HepG2 (cell line): ENCODE measurements at regions not wholly inside any gene's neighbourhood (a gene's known extent, or its start where the extent isn't known, plus 50 kb on each side); places are given as distances from the start of the nearest gene placed in this dataset.
A peak's percentile ranks its signal among the peaks of the same experiment; 100 is the strongest.

Experiments
- ATAC-seq: fragments of 200-7000 bp; cut with Tn5 transposase; 3 replicates; pipeline ENCODE4 v1.9.1; 2020; ENCODE audit warnings: mild to moderate bottlenecking, moderate library complexity
- BruUV-seq: library from RNA; stranded (reverse); fragments of 400-500 nt; replicated peaks from 2 replicates; lab custom pipeline; 2021; lab: Mats Ljungman, UMichigan
- CTCF ChIA-PET: fragments of 300-600 bp; formaldehyde crosslinking; extraction: SDS; loops from one replicate; lab custom pipeline; 2021; ENCODE audit warnings: low total read pairs, inconsistent platforms, low intra/inter-chr PET ratio; lab: Yijun Ruan, JAX
- POLR2A ChIA-PET: fragments of 350-600 bp; sonication (Branson Sonifier 250); formaldehyde crosslinking; loops from one replicate; lab custom pipeline; 2020; ENCODE audit warnings: antibody characterized with exemption, inconsistent platforms; lab: Yijun Ruan, JAX
- DNase-seq: peaks from one replicate; pipeline ENCODE4 v3.0.0-alpha.2; 2015; ENCODE audit warnings: low spot score
- FAIRE-seq: peaks from 3 replicates; lab custom pipeline; 2011; peaks lifted over from hg19 to GRCh38; lab: Jason Lieb, UNC
- H2AFZ ChIP-seq: one replicate; pipeline ENCODE4 v1.6.1; 2011; ENCODE audit warnings: low read length, inconsistent platforms
- H3K27ac ChIP-seq: fragments of 300-600 bp; 3 replicates; pipeline ENCODE4 v1.8.0; 2011; ENCODE audit warnings: mixed run types, mild to moderate bottlenecking, mixed read lengths, low read length, inconsistent platforms; ENCODE audit not compliant: insufficient read depth; ENCODE audit errors: extremely low read length
- H3K27me3 ChIP-seq, 2 experiments: fragments of 200-600 bp in 1 of 2; 2 replicates in 1 of 2; 3 replicates in 1 of 2; pipeline versions ENCODE4 v1.6.0 to v1.8.0; 2011; ENCODE audit warnings: low read length in 2 of 2, mild to moderate bottlenecking in 2 of 2, moderate library complexity in 2 of 2, inconsistent platforms in 1 of 2; ENCODE audit not compliant: insufficient read depth in 2 of 2, control insufficient read depth in 1 of 2
- H3K36me3 ChIP-seq, 2 experiments: fragments of 200-600 bp in 1 of 2; replicated peaks in 1 of 2; 2 replicates in 1 of 2; 3 replicates in 1 of 2; pipeline versions ENCODE4 v1.5.1 to v1.8.0; 2011; ENCODE audit warnings: low read length in 2 of 2, inconsistent platforms in 1 of 2; ENCODE audit not compliant: insufficient read depth in 2 of 2, control insufficient read depth in 1 of 2
- H3K4me1 ChIP-seq: 2 replicates; pipeline ENCODE4 v1.5.1; 2012; ENCODE audit warnings: low read length, inconsistent platforms; ENCODE audit not compliant: insufficient read depth
- H3K4me2 ChIP-seq: 2 replicates; pipeline ENCODE4 v1.6.0; 2011; ENCODE audit warnings: low read depth, low read length, inconsistent platforms
- H3K4me3 ChIP-seq, 3 experiments: fragments of 200-600 bp in 1 of 3; sonication (generic), shearing (Covaris generic) in 1 of 3; replicated peaks in 1 of 3; 2 replicates each; pipeline ENCODE4 v1.5.1; 2011 to 2016; ENCODE audit warnings: low read length in 3 of 3, inconsistent platforms in 2 of 3, low read depth in 2 of 3, mild to moderate bottlenecking in 2 of 3, control low read depth in 1 of 3, mixed read lengths in 1 of 3; ENCODE audit not compliant: insufficient read depth in 1 of 3
- H3K79me2 ChIP-seq: one replicate; pipeline ENCODE4 v1.6.1; 2011; ENCODE audit warnings: low read length, inconsistent platforms; ENCODE audit not compliant: insufficient read depth
- H3K9ac ChIP-seq: 2 replicates; pipeline ENCODE4 v1.6.0; 2011; ENCODE audit warnings: mild to moderate bottlenecking, low read depth, low read length, inconsistent platforms; ENCODE audit not compliant: insufficient read depth
- H3K9me3 ChIP-seq: 2 replicates; pipeline ENCODE4 v1.5.1; 2012; ENCODE audit warnings: mild to moderate bottlenecking, low read length
- H4K20me1 ChIP-seq: 2 replicates; pipeline ENCODE4 v1.6.0; 2011; ENCODE audit warnings: inconsistent platforms, mild to moderate bottlenecking, low read length, moderate library complexity; ENCODE audit not compliant: insufficient read depth
- ARHGAP35 ChIP-seq: sonication (generic); formaldehyde crosslinking; IDR thresholded peaks from 2 replicates; pipeline ENCODE4 v1.9.0; 2022; ENCODE audit warnings: mild to moderate bottlenecking, inconsistent platforms, moderate library complexity, missing genetic modification reagents, borderline replicate concordance
- ARID3A ChIP-seq: IDR thresholded peaks from 2 replicates; pipeline ENCODE4 v1.6.1; 2012; ENCODE audit warnings: low read depth, low read length, improper control_type of control experiment
- ATF3 ChIP-seq: sonication (generic); formaldehyde crosslinking; IDR thresholded peaks from 2 replicates; pipeline ENCODE4 v1.4.0; 2020; ENCODE audit warnings: missing genetic modification reagents
- CAMTA2 ChIP-seq: sonication (generic); formaldehyde crosslinking; IDR thresholded peaks from 2 replicates; pipeline ENCODE4 v1.4.0; 2020; ENCODE audit warnings: mild to moderate bottlenecking, missing genetic modification reagents, borderline replicate concordance
- CTCF ChIP-seq: sonication (generic); formaldehyde crosslinking; IDR thresholded peaks from 2 replicates; pipeline ENCODE4 v1.5.0; 2020; ENCODE audit warnings: mild to moderate bottlenecking, missing genetic modification reagents, moderate library complexity
- KAT2B ChIP-seq: fragments of 150-350 bp; IDR thresholded peaks from 2 replicates; pipeline ENCODE4 v1.6.1; 2014; ENCODE audit warnings: low read depth, low read length, borderline replicate concordance
- KDM1A ChIP-seq: IDR thresholded peaks from 2 replicates; pipeline ENCODE4 v1.6.1; 2016; ENCODE audit warnings: missing compliant biosample characterization
- ONECUT2 ChIP-seq: sonication (generic); formaldehyde crosslinking; IDR thresholded peaks from 2 replicates; pipeline ENCODE4 v1.4.0; 2020; ENCODE audit warnings: missing genetic modification reagents
- PCBP1 ChIP-seq: fragments of 200-400 bp; formaldehyde crosslinking; IDR thresholded peaks from 2 replicates; pipeline ENCODE4 v1.6.1; 2017; ENCODE audit warnings: mild to moderate bottlenecking, low read depth, low read length, borderline replicate concordance
- PRDM10 ChIP-seq: sonication (generic); formaldehyde crosslinking; IDR thresholded peaks from 2 replicates; pipeline ENCODE4 v1.4.0; 2020; ENCODE audit warnings: low read depth, missing genetic modification reagents
- STAG1 ChIP-seq: sonication (generic); formaldehyde crosslinking; IDR thresholded peaks from 2 replicates; pipeline ENCODE4 v1.4.0; 2020; ENCODE audit warnings: missing genetic modification reagents
- ZFP90 ChIP-seq: sonication (generic); formaldehyde crosslinking; IDR thresholded peaks from 2 replicates; pipeline ENCODE4 v1.8.0; 2022; ENCODE audit warnings: missing genetic modification reagents, mild to moderate bottlenecking, inconsistent platforms, borderline replicate concordance
- ZKSCAN8 ChIP-seq: IDR thresholded peaks from 2 replicates; pipeline ENCODE4 v1.6.1; 2016; ENCODE audit warnings: borderline replicate concordance, missing genetic modification reagents, missing compliant biosample characterization
- ZNF17 ChIP-seq: sonication (generic); formaldehyde crosslinking; IDR thresholded peaks from 2 replicates; pipeline ENCODE4 v1.5.0; 2020; ENCODE audit warnings: mild to moderate bottlenecking, missing genetic modification reagents
- ZNF331 ChIP-seq: sonication (generic); formaldehyde crosslinking; IDR thresholded peaks from 2 replicates; pipeline ENCODE4 v1.4.0; 2020; ENCODE audit warnings: missing genetic modification reagents
- ZNF549 ChIP-seq: sonication (generic); formaldehyde crosslinking; IDR thresholded peaks from 2 replicates; pipeline ENCODE4 v1.5.0; 2020; ENCODE audit warnings: missing genetic modification reagents
- WGBS: methylation state at CpG from one replicate; pipeline ENCODE4 v1.1.6; 2017; ENCODE audit warnings: low lambda C conversion rate; 5-methylcytosine and 5-hydroxymethylcytosine counted together
- in situ Hi-C: cut with HindIII; loops from 2 replicates; pipeline ENCODE4 v1.10.0; 2017; ENCODE audit warnings: low pct_unique_long_range_greater_than_20kb; ENCODE audit not compliant: extremely low pct_ligation_motif_present
- intact Hi-C: fragments of 100-400 bp; cut with micrococcal nuclease; formaldehyde crosslinking; loops from one replicate; pipeline ENCODE4 v1.10.0; 2022; ENCODE audit not compliant: unreplicated experiment

GRCh38 chr2:40554665-40555294, 102.9 kb upstream of the SLC8A1 start:
- no TSS peak for BruUV-seq
- ChIA-PET CTCF (interaction anchor here (0.8 to 2.5 kb wide), 3 partner anchors 342 to 644 kb away, joined by 3 to 23 read pairs (median 3); no protein-coding TSS in a partner anchor), POLR2A (no interaction called here)
- ATAC-seq (peak; percentile 93), FAIRE-seq (peak; percentile 92), DNase-seq (peak; percentile 56)
- in situ Hi-C loops, result loop anchor here (5.0 kb wide), 1 partner anchor 647 kb away; no protein-coding TSS in a partner anchor
- no peak overlapping the region for H3K27ac ChIP-seq
- H3K27me3 ChIP-seq, result no peaks in the 10 kb centered on the region
- no peak overlapping the region for H3K4me2 ChIP-seq
- H3K4me3 ChIP-seq, result no peak overlapping the region
- no peaks in the 10 kb centered on the region for H3K36me3 ChIP-seq
- 13% methylated on average over 5 of the region's 5 CpGs for WGBS
- H3K79me2 ChIP-seq, result no peaks in the 10 kb centered on the region
- no peak overlapping the region for H2AFZ ChIP-seq
- no peaks in the 10 kb centered on the region for H3K9me3 ChIP-seq
- no peaks in the 10 kb centered on the region for H3K4me1 ChIP-seq
- intact Hi-C loops, result loop anchor here (1.0 to 2.0 kb wide), 4 partner anchors 69 to 641 kb away; no protein-coding TSS in a partner anchor
- H4K20me1 ChIP-seq, result no peaks in the 10 kb centered on the region
- H3K9ac ChIP-seq, result no peak overlapping the region
- TF ChIP-seq ARID3A (0 out of 2 replicates have a peak, but pooled peaks have one; percentile 28), ZNF331 (0 out of 2 replicates have a peak, but pooled peaks have one; percentile 11), STAG1 (CRISPR knock-in tag) (peak; percentile 81), PRDM10 (CRISPR knock-in tag) (peak; percentile 77; the same call in 1 of the 2 replicates), ONECUT2 (CRISPR knock-in tag) (no peak), ARHGAP35 (CRISPR knock-in tag) (no peak), KDM1A (no peak), ZNF17 (CRISPR knock-in tag) (no peak), ZNF549 (CRISPR knock-in tag) (no peak), ZFP90 (no peak), KAT2B (no peak), CTCF (CRISPR knock-in tag) (peak; percentile 81), ZKSCAN8 (CRISPR knock-in tag) (no peak), CAMTA2 (CRISPR knock-in tag) (no peak), PCBP1 (no peak), ATF3 (CRISPR knock-in tag) (no peak)
